ENCODE measurements at regions not wholly inside any gene's neighbourhood (a gene's known extent, or its start where the extent isn't known, plus 50 kb on each side); places are given as distances from the start of the nearest gene placed in this dataset.

- no peak for TF ChIP-seq BRCA1 (IDR thresholded peaks at IDR 0.05; ENCODE audit: low read depth, low read length)
- TF ChIP-seq, protein P1, sequence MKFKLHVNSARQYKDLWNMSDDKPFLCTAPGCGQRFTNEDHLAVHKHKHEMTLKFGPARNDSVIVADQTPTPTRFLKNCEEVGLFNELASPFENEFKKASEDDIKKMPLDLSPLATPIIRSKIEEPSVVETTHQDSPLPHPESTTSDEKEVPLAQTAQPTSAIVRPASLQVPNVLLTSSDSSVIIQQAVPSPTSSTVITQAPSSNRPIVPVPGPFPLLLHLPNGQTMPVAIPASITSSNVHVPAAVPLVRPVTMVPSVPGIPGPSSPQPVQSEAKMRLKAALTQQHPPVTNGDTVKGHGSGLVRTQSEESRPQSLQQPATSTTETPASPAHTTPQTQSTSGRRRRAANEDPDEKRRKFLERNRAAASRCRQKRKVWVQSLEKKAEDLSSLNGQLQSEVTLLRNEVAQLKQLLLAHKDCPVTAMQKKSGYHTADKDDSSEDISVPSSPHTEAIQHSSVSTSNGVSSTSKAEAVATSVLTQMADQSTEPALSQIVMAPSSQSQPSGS (IDR thresholded peaks at IDR 0.05; ENCODE audit: low read length), result no peak
- TF ChIP-seq BCL11A (IDR thresholded peaks at IDR 0.05; ENCODE audit: low read depth in 2 of 2, low read length in 2 of 2), result no peak
- no peak for TF ChIP-seq GABPA (IDR thresholded peaks at IDR 0.05; ENCODE audit: borderline replicate concordance, insufficient read depth, low read length)
- no peak for TF ChIP-seq YY1 (IDR thresholded peaks at IDR 0.05; ENCODE audit: low read depth, low read length)
- TF ChIP-seq CBX5 (IDR thresholded peaks at IDR 0.05; ENCODE audit: low read depth, low read length), result no peak
- no peak for TF ChIP-seq ZNF274 (IDR thresholded peaks at IDR 0.05; ENCODE audit: borderline replicate concordance, extremely low read depth, low read length)
- no peak for TF ChIP-seq CTCF (IDR thresholded peaks at IDR 0.05; ENCODE audit: control extremely low read depth in 1 of 3, insufficient read depth in 1 of 3, low read depth in 1 of 3, low read length in 3 of 3)
- TF ChIP-seq SIN3A (conservative IDR thresholded peaks at IDR 0.05 in 1 of 2, IDR thresholded peaks at IDR 0.05 in 1 of 2; ENCODE audit: low read depth in 1 of 2, low read length in 2 of 2), result no peak
- no peak for TF ChIP-seq JUND (IDR thresholded peaks at IDR 0.05; ENCODE audit: low read length)
- TF ChIP-seq HDAC2 (IDR thresholded peaks at IDR 0.05; ENCODE audit: borderline replicate concordance in 1 of 2, low read depth in 2 of 2, low read length in 2 of 2), result no peak
These were observed 207.2 kb upstream of the TMEM132C start for GRCh38 chr12:128059621-128060370.
